H1 (cell line): ENCODE measurements at regions not wholly inside any gene's neighbourhood (a gene's known extent, or its start where the extent isn't known, plus 50 kb on each side); places are given as distances from the start of the nearest gene placed in this dataset.
A peak's percentile ranks its signal among the peaks of the same experiment; 100 is the strongest.

Source experiments
- CTCF ChIA-PET: fragments of 300-600 bp; sonication (Branson Sonifier 250); formaldehyde crosslinking; loops from one replicate; lab custom pipeline; 2021; ENCODE audit not compliant: partially characterized antibody; lab: Charles Lee
- POLR2A ChIA-PET: fragments of 300-600 bp; sonication (Branson Sonifier 250); formaldehyde crosslinking; loops from one replicate; lab custom pipeline; 2021; ENCODE audit warnings: inconsistent platforms; ENCODE audit not compliant: partially characterized antibody; lab: Charles Lee
- DNase-seq, 2 experiments: peaks; one replicate each; pipeline versions ENCODE4 v3.0.0 to v3.0.0-alpha.2; 2010 to 2022; ENCODE audit warnings: low spot score in 2 of 2, low read depth in 1 of 2, mixed read lengths in 1 of 2
- FAIRE-seq: peaks from 2 replicates; lab custom pipeline; 2011; peaks lifted over from hg19 to GRCh38; lab: Jason Lieb, UNC
- H2AFZ ChIP-seq: 2 replicates; pipeline ENCODE4 v1.8.1; 2012; ENCODE audit warnings: low read length, inconsistent platforms
- H2AK5ac ChIP-seq: 2 replicates; pipeline ENCODE4 v1.6.1; 2013; ENCODE audit warnings: low read depth, low read length
- H2BK120ac ChIP-seq: replicated peaks from 2 replicates; pipeline ENCODE3; 2013; ENCODE audit warnings: low read depth, low read length, inconsistent platforms
- H2BK12ac ChIP-seq: 2 replicates; pipeline ENCODE4 v1.6.1; 2013; ENCODE audit warnings: low read depth, low read length
- H2BK15ac ChIP-seq: 2 replicates; pipeline ENCODE4 v1.6.1; 2013; ENCODE audit warnings: low read length
- H2BK20ac ChIP-seq: 2 replicates; pipeline ENCODE4 v1.6.1; 2013; ENCODE audit warnings: low read length
- H2BK5ac ChIP-seq: 2 replicates; pipeline ENCODE4 v1.6.1; 2013; ENCODE audit warnings: low read depth, low read length
- H3K14ac ChIP-seq: 2 replicates; pipeline ENCODE4 v1.6.1; 2013; ENCODE audit warnings: inconsistent platforms; ENCODE audit not compliant: insufficient read length
- H3K18ac ChIP-seq: 2 replicates; pipeline ENCODE4 v1.6.1; 2013; ENCODE audit warnings: low read length; ENCODE audit errors: extremely low read depth
- H3K23ac ChIP-seq: 2 replicates; pipeline ENCODE4 v1.6.1; 2013; ENCODE audit warnings: inconsistent platforms; ENCODE audit not compliant: insufficient read length
- H3K23me2 ChIP-seq: 2 replicates; pipeline ENCODE4 v1.6.1; 2013; ENCODE audit warnings: low read depth, low read length
- H3K27ac ChIP-seq: 2 replicates; pipeline ENCODE4 v1.6.1; 2011; ENCODE audit warnings: low read depth, low read length, inconsistent platforms
- H3K27me3 ChIP-seq, 4 experiments: replicated peaks in 1 of 4; 1 replicate in 1 of 4; 2 replicates in 3 of 4; pipeline versions ENCODE4 v1.6.1 to v1.8.1; 2011 to 2013; ENCODE audit warnings: low read length in 3 of 4, mild to moderate bottlenecking in 3 of 4, inconsistent platforms in 2 of 4, mixed read lengths in 2 of 4, moderate library complexity in 1 of 4; ENCODE audit not compliant: control insufficient read depth in 3 of 4, insufficient read depth in 3 of 4; ENCODE audit errors: extremely low read depth in 1 of 4
- H3K36me3 ChIP-seq, 4 experiments: 2 replicates each; pipeline versions ENCODE4 v1.6.1 to v1.8.1; 2011 to 2013; ENCODE audit warnings: mild to moderate bottlenecking in 4 of 4, low read length in 3 of 4, moderate library complexity in 2 of 4, control low read depth in 1 of 4, inconsistent platforms in 1 of 4; ENCODE audit not compliant: insufficient read depth in 4 of 4, control insufficient read depth in 2 of 4
- H3K4ac ChIP-seq: replicated peaks from 2 replicates; pipeline ENCODE3; 2013; ENCODE audit warnings: low read length, low read depth, mixed read lengths, inconsistent platforms; ENCODE audit not compliant: insufficient read length
- H3K4me1 ChIP-seq, 4 experiments: replicated peaks in 1 of 4; 1 replicate in 1 of 4; 2 replicates in 3 of 4; pipeline versions ENCODE4 v1.6.1 to v1.8.1; 2011 to 2013; ENCODE audit warnings: low read length in 3 of 4, inconsistent platforms in 2 of 4, mixed read lengths in 1 of 4; ENCODE audit not compliant: insufficient read depth in 4 of 4, control insufficient read depth in 3 of 4
- H3K4me2 ChIP-seq, 2 experiments: 2 replicates each; pipeline versions ENCODE4 v1.6.1 to v1.8.1; 2011 to 2013; ENCODE audit warnings: low read depth in 2 of 2, low read length in 2 of 2, control low read depth in 1 of 2, inconsistent platforms in 1 of 2, mild to moderate bottlenecking in 1 of 2; ENCODE audit not compliant: insufficient read depth in 1 of 2
- H3K4me3 ChIP-seq, 4 experiments: fragments of 200-600, 300-600 bp in 1 of 4; sonication (generic), shearing (Covaris generic), sonication (Bioruptor Twin) in 1 of 4; 2 replicates each; pipeline versions ENCODE4 v1.5.1 to v1.8.1; 2011 to 2016; ENCODE audit warnings: low read length in 4 of 4, low read depth in 3 of 4, control low read depth in 2 of 4, inconsistent platforms in 2 of 4, mild to moderate bottlenecking in 2 of 4, mixed read lengths in 1 of 4, moderate library complexity in 1 of 4; ENCODE audit not compliant: insufficient read depth in 2 of 4; ENCODE audit errors: extremely low read depth in 1 of 4
- H3K56ac ChIP-seq: replicated peaks from 2 replicates; pipeline ENCODE3; 2013; ENCODE audit warnings: low read depth, mild to moderate bottlenecking, mixed read lengths, low read length, inconsistent platforms; ENCODE audit not compliant: insufficient read length
- H3K79me1 ChIP-seq: 2 replicates; pipeline ENCODE4 v1.6.1; 2013; ENCODE audit warnings: low read depth, low read length, control low read depth
- H3K79me2 ChIP-seq, 2 experiments: 2 replicates each; pipeline versions ENCODE4 v1.6.1 to v1.8.1; 2012 to 2013; ENCODE audit warnings: low read length in 2 of 2, mild to moderate bottlenecking in 2 of 2, inconsistent platforms in 1 of 2; ENCODE audit not compliant: insufficient read depth in 2 of 2, control insufficient read depth in 1 of 2
- H3K9ac ChIP-seq, 4 experiments: replicated peaks in 1 of 4; 1 replicate in 1 of 4; 2 replicates in 3 of 4; pipeline versions ENCODE4 v1.6.1 to v1.8.1; 2011 to 2013; ENCODE audit warnings: low read depth in 3 of 4, low read length in 3 of 4, control low read depth in 2 of 4, mild to moderate bottlenecking in 2 of 4, moderate library complexity in 2 of 4, inconsistent platforms in 1 of 4; ENCODE audit errors: extremely low read depth in 1 of 4
- H3K9me3 ChIP-seq, 2 experiments: 2 replicates each; pipeline versions ENCODE4 v1.6.1 to v1.8.1; 2012 to 2013; ENCODE audit warnings: mild to moderate bottlenecking in 2 of 2, moderate library complexity in 2 of 2, control low read depth in 1 of 2, inconsistent platforms in 1 of 2, low read depth in 1 of 2, low read length in 1 of 2, mixed read lengths in 1 of 2; ENCODE audit not compliant: insufficient read depth in 2 of 2
- H4K20me1 ChIP-seq, 2 experiments: replicated peaks in 1 of 2; 2 replicates each; pipeline versions ENCODE3 to v1.8.1; 2011 to 2013; ENCODE audit warnings: inconsistent platforms in 2 of 2, low read length in 2 of 2, mild to moderate bottlenecking in 1 of 2; ENCODE audit not compliant: insufficient read depth in 2 of 2, control insufficient read depth in 1 of 2
- H4K5ac ChIP-seq: 2 replicates; pipeline ENCODE4 v1.6.1; 2013; ENCODE audit warnings: low read length, low read depth, mixed read lengths, inconsistent platforms; ENCODE audit not compliant: insufficient read length
- H4K8ac ChIP-seq: 2 replicates; pipeline ENCODE4 v1.8.0; 2013; ENCODE audit warnings: mild to moderate bottlenecking, moderate library complexity, low read length, inconsistent platforms; ENCODE audit not compliant: insufficient read depth; ENCODE audit errors: extremely low read depth
- H4K91ac ChIP-seq: replicated peaks from 2 replicates; pipeline ENCODE3; 2013; ENCODE audit warnings: low read length, mixed read lengths, inconsistent platforms; ENCODE audit not compliant: insufficient read length
- CHD2 ChIP-seq: IDR thresholded peaks from 2 replicates; pipeline ENCODE4 v1.6.1; 2012; ENCODE audit warnings: low read length, improper control_type of control experiment
- GABPA ChIP-seq: IDR thresholded peaks from 2 replicates; pipeline ENCODE4 v1.6.1; 2011; ENCODE audit warnings: mild to moderate bottlenecking, low read length, moderate library complexity, borderline replicate concordance; ENCODE audit not compliant: insufficient read depth
- KDM1A ChIP-seq: fragments of 200-600, 300-600 bp; sonication (generic); IDR thresholded peaks from 2 replicates; pipeline ENCODE4 v1.7.1; 2016; ENCODE audit warnings: mild to moderate bottlenecking, low read length, borderline replicate concordance
- POLR2A ChIP-seq, 2 experiments: IDR thresholded peaks; 1 replicate in 1 of 2; 2 replicates in 1 of 2; pipeline ENCODE4 v1.6.1; 2011; ENCODE audit warnings: low read depth in 2 of 2, low read length in 2 of 2, mild to moderate bottlenecking in 2 of 2; ENCODE audit errors: control extremely low read depth in 1 of 2
- SIRT6 ChIP-seq: IDR thresholded peaks from one replicate; pipeline ENCODE4 v1.7.1; 2012; ENCODE audit warnings: low read length, inconsistent platforms
- TAF1 ChIP-seq: IDR thresholded peaks from 2 replicates; pipeline ENCODE4 v1.6.1; 2011; ENCODE audit warnings: mild to moderate bottlenecking, low read depth, low read length
- WGBS, 2 experiments: shearing (Covaris generic) in 1 of 2; methylation state at CpG; one replicate each; pipeline versions ENCODE4 v1.1.6 to v1.1.7; 2013 to 2015; ENCODE audit warnings: low lambda C conversion rate in 2 of 2, mixed read lengths in 2 of 2, inconsistent platforms in 1 of 2, low coverage in 1 of 2, missing lambda C conversion rate in 1 of 2; ENCODE audit not compliant: insufficient replicate concordance in 2 of 2, insufficient coverage in 1 of 2, insufficient read length in 1 of 2; ENCODE audit errors: extremely low coverage in 1 of 2, missing lambda C conversion rate in 1 of 2; 5-methylcytosine and 5-hydroxymethylcytosine counted together
- TF ChIP-seq, protein P1 (sequence below): IDR thresholded peaks from 2 replicates; pipeline ENCODE4 v1.6.1; 2011; ENCODE audit warnings: low read depth, mild to moderate bottlenecking, low read length; ENCODE audit not compliant: insufficient read depth
- TF ChIP-seq, protein P2 (sequence below): IDR thresholded peaks from 2 replicates; pipeline ENCODE4 v1.6.1; 2011; ENCODE audit warnings: low read length, improper control_type of control experiment

- POLR2A ChIA-PET = no interaction called here
- H3K4me1 ChIP-seq = peaks cover under 1 to 4% (median 2%) of the 10 kb centered on the region in 4 experiments; a peak in 4 of 7 replicates
- H3K14ac ChIP-seq = no peak overlapping the region
- H2BK12ac ChIP-seq = no peak overlapping the region
- 0 out of 2 replicates have a peak overlapping the region, but pooled peaks have one; percentile 21 for H2AK5ac ChIP-seq
- H4K91ac ChIP-seq = no peak overlapping the region
- no peak overlapping the region for H2BK15ac ChIP-seq
- H3K4me3 ChIP-seq = no peak overlapping the region
- H3K56ac ChIP-seq = no peak overlapping the region
- no peak overlapping the region for H4K5ac ChIP-seq
- H3K9ac ChIP-seq = no peak overlapping the region
- no peaks in the 10 kb centered on the region for H3K27me3 ChIP-seq
- no peak overlapping the region for H4K8ac ChIP-seq
- no peak for DNase-seq
- H2BK5ac ChIP-seq = no peak overlapping the region
- peaks cover 0 to 4% of the 10 kb centered on the region in 2 experiments; a peak in 1 of 4 replicates for H3K9me3 ChIP-seq
- no peaks in the 10 kb centered on the region; the same call in 1 of the 2 replicates for H3K23me2 ChIP-seq
- no peak overlapping the region for H3K27ac ChIP-seq
- no peak overlapping the region for H3K23ac ChIP-seq
- no peak overlapping the region for H2AFZ ChIP-seq
- no peak overlapping the region for H3K18ac ChIP-seq
- H3K36me3 ChIP-seq = no peaks in the 10 kb centered on the region
- WGBS, 2 experiments = 88% methylated on average over 3 of the region's 3 CpGs; no CpG with 5 or more reads in 1 of the 2 experiments
- H2BK20ac ChIP-seq = no peak overlapping the region
- H3K4ac ChIP-seq = no peak overlapping the region
- no peaks in the 10 kb centered on the region for H4K20me1 ChIP-seq
- H3K79me2 ChIP-seq = peaks cover 0 to 73% of the 10 kb centered on the region in 2 experiments; a peak in 2 of 4 replicates
- H3K79me1 ChIP-seq = peaks cover 4% of the 10 kb centered on the region; the same call in 1 of the 2 replicates
- H2BK120ac ChIP-seq = no peak overlapping the region
- CTCF ChIA-PET = interaction anchor here (0.5 to 1.2 kb wide), 2 partner anchors 27 to 573 kb away, joined by 3 read pairs; no protein-coding TSS in a partner anchor
- TF ChIP-seq KDM1A (no peak), SIRT6 (no peak), TAF1 (no peak), CHD2 (no peak), GABPA (no peak), POLR2A (IDR thresholded peaks at IDR 0.05; ENCODE audit: control extremely low read depth in 1 of 2, low read depth in 2 of 2, low read length in 2 of 2) (no peak)
- TF ChIP-seq, protein P1, sequence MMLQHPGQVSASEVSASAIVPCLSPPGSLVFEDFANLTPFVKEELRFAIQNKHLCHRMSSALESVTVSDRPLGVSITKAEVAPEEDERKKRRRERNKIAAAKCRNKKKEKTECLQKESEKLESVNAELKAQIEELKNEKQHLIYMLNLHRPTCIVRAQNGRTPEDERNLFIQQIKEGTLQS = no peak
- TF ChIP-seq, protein P2, sequence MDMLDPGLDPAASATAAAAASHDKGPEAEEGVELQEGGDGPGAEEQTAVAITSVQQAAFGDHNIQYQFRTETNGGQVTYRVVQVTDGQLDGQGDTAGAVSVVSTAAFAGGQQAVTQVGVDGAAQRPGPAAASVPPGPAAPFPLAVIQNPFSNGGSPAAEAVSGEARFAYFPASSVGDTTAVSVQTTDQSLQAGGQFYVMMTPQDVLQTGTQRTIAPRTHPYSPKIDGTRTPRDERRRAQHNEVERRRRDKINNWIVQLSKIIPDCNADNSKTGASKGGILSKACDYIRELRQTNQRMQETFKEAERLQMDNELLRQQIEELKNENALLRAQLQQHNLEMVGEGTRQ = no peak
- no peak overlapping the region for H3K4me2 ChIP-seq
- no peak for FAIRE-seq
Observed at GRCh38 chr14:71411285-71411595, 504.0 kb downstream of the PCNX1 start.
